Mesendoderm (in vitro differentiated cells): ENCODE measurements at regions not wholly inside any gene's neighbourhood (a gene's known extent, or its start where the extent isn't known, plus 50 kb on each side); places are given as distances from the start of the nearest gene placed in this dataset.

Source experiments
- DNase-seq: peaks from one replicate; pipeline ENCODE4 v3.0.0; 2013
- H2AK5ac ChIP-seq: 2 replicates; pipeline ENCODE4 v1.6.1; 2013; ENCODE audit warnings: low read length, inconsistent platforms
- H2BK120ac ChIP-seq: 2 replicates; pipeline ENCODE4 v1.6.1; 2013; ENCODE audit warnings: low read depth, mild to moderate bottlenecking, low read length, moderate library complexity, mixed read lengths
- H2BK15ac ChIP-seq: replicated peaks from 2 replicates; pipeline ENCODE4 v1.6.1; 2013; ENCODE audit warnings: low read depth, mild to moderate bottlenecking, moderate library complexity
- H2BK5ac ChIP-seq: 2 replicates; pipeline ENCODE4 v1.6.1; 2013; ENCODE audit warnings: low read length, inconsistent platforms
- H3K18ac ChIP-seq: 2 replicates; pipeline ENCODE4 v1.6.1; 2013; ENCODE audit warnings: mild to moderate bottlenecking, low read length, mixed read lengths
- H3K23ac ChIP-seq: one replicate; pipeline ENCODE4 v1.6.1; 2013; ENCODE audit warnings: low read length
- H3K27ac ChIP-seq: 2 replicates; pipeline ENCODE4 v1.5.1; 2013; ENCODE audit warnings: low read depth, mild to moderate bottlenecking, inconsistent platforms, low read length, moderate library complexity
- H3K27me3 ChIP-seq: 2 replicates; pipeline ENCODE4 v1.6.1; 2013; ENCODE audit warnings: low read length, control low read depth, mild to moderate bottlenecking, inconsistent platforms; ENCODE audit not compliant: insufficient read depth, poor library complexity
- H3K36me3 ChIP-seq: 2 replicates; pipeline ENCODE4 v1.6.1; 2013; ENCODE audit warnings: low read length, inconsistent platforms; ENCODE audit not compliant: control insufficient read depth, insufficient read depth
- H3K4ac ChIP-seq: one replicate; pipeline ENCODE4 v1.6.1; 2013; ENCODE audit warnings: low read depth, mild to moderate bottlenecking, low read length, moderate library complexity
- H3K4me1 ChIP-seq: 2 replicates; pipeline ENCODE4 v1.6.1; 2013; ENCODE audit warnings: low read depth, low read length, inconsistent platforms; ENCODE audit not compliant: control insufficient read depth
- H3K4me2 ChIP-seq: 2 replicates; pipeline ENCODE4 v1.6.1; 2013; ENCODE audit warnings: low read length
- H3K4me3 ChIP-seq: 2 replicates; pipeline ENCODE4 v1.5.1; 2013; ENCODE audit warnings: mild to moderate bottlenecking, low read length
- H3K56ac ChIP-seq: one replicate; pipeline ENCODE4 v1.6.1; 2013; ENCODE audit warnings: low read length
- H3K79me1 ChIP-seq: 2 replicates; pipeline ENCODE4 v1.6.1; 2013; ENCODE audit warnings: low read length, inconsistent platforms
- H3K79me2 ChIP-seq: 2 replicates; pipeline ENCODE4 v1.6.1; 2013; ENCODE audit warnings: mild to moderate bottlenecking, low read length; ENCODE audit not compliant: control insufficient read depth, insufficient read depth
- H3K9ac ChIP-seq: 2 replicates; pipeline ENCODE4 v1.6.1; 2013; ENCODE audit warnings: low read length, inconsistent platforms
- H4K5ac ChIP-seq: one replicate; pipeline ENCODE4 v1.6.1; 2013; ENCODE audit warnings: low read length
- H4K8ac ChIP-seq: one replicate; pipeline ENCODE4 v1.6.1; 2013; ENCODE audit warnings: low read depth, mild to moderate bottlenecking, control low read depth, low read length, moderate library complexity
- WGBS: extraction: QIAGEN DNeasy Blood & Tissue Kit; methylation state at CpG from one replicate; pipeline ENCODE4 v1.1.7; 2013; ENCODE audit warnings: low lambda C conversion rate, missing lambda C conversion rate; ENCODE audit not compliant: insufficient coverage; ENCODE audit errors: extremely low coverage; 5-methylcytosine and 5-hydroxymethylcytosine counted together

DNA sequence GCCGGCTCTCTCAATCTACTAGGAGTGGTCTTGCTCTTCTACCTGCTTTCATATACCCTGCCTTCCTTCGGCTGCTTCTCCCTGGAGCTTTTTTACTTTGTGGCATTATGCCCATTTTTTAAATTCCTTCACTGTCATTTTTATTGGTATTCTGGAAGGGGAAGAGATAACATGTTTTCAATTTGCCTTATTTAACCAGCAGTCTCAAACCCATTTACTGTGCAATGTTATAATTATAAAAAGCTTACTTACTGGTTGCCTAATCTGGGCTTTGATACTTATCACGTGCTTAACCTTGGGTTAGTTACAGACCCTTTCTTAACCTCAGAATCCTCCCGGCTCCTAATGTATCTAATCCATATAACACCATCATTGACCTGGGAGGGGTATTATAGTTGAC, 128.1 kb downstream of the SIPA1L2 start:
- Histone ChIP-seq H3K4me2 (no peak overlapping the region), H3K27me3 (no peaks in the 10 kb centered on the region), H3K4ac (no peak overlapping the region), H4K8ac (no peak overlapping the region), H2BK120ac (no peak overlapping the region), H3K79me1 (peaks cover 31% of the 10 kb centered on the region), H2BK15ac (no peak overlapping the region), H3K79me2 (peaks cover 50% of the 10 kb centered on the region), H3K23ac (no peak overlapping the region), H2BK5ac (no peak overlapping the region), H3K56ac (no peak overlapping the region), H3K4me1 (no peaks in the 10 kb centered on the region), H2AK5ac (no peak overlapping the region), H3K27ac (no peak overlapping the region), H3K4me3 (no peak overlapping the region), H3K18ac (no peak overlapping the region), H3K9ac (no peak overlapping the region), H4K5ac (no peak overlapping the region), H3K36me3 (no peaks in the 10 kb centered on the region)
- no peak for DNase-seq
- no CpG with 5 or more reads among the region's 4 CpGs for WGBS

DNA sequence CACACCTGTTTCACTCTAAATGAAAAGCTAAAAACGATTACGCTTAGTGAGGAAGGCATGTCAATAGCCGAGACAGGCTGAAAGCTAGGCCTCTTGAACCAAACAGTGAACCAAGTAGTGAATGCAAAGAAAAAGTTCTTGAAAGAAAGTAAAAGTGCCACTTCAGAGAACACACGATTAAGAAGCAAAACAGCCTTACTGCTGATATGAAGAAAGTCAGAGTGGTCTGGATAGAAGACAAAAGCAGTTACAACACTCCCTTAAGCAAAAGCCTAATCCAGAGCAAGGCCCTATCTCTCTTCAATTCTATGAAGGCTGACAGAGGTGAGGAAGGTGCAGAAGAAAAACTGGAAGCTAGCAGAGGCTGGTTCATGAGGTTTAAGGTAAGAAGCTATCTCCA, 130.7 kb downstream of the SIPA1L2 start:
- no CpG with 5 or more reads among the region's 4 CpGs for WGBS
- H3K4me1 ChIP-seq: no peaks in the 10 kb centered on the region
- no peak overlapping the region for H3K4ac ChIP-seq
- no peak overlapping the region for H3K4me2 ChIP-seq
- no peak overlapping the region for H3K27ac ChIP-seq
- peaks cover 34% of the 10 kb centered on the region for H3K79me2 ChIP-seq
- no peak overlapping the region for H2BK120ac ChIP-seq
- no peak for DNase-seq
- no peaks in the 10 kb centered on the region for H3K36me3 ChIP-seq
- H3K18ac ChIP-seq: no peak overlapping the region
- H2AK5ac ChIP-seq: no peak overlapping the region
- H3K23ac ChIP-seq: no peak overlapping the region
- H4K5ac ChIP-seq: no peak overlapping the region
- H4K8ac ChIP-seq: no peak overlapping the region
- H3K4me3 ChIP-seq: no peak overlapping the region
- H2BK5ac ChIP-seq: no peak overlapping the region
- H3K56ac ChIP-seq: no peak overlapping the region
- no peak overlapping the region for H3K9ac ChIP-seq
- H2BK15ac ChIP-seq: no peak overlapping the region
- no peaks in the 10 kb centered on the region for H3K27me3 ChIP-seq
- H3K79me1 ChIP-seq: peaks cover 24% of the 10 kb centered on the region

DNA sequence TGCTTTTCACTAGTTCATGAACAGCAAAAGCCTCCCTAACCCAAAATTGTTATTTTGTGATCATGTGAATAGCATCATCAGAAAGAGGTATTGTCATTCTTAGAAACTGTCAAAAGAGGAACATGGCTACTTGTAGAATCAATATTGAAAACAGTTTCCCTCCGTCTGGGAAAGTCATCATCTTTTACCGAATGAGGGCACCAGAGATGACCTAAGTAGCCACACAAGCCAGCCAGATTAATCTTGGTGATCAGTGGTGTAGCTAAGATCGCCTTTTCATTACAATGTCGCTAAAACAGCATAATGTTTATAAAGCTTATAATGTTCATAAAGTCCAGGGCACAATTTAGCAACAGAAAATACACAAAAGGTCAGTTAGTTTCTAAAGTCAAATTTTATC, 136.1 kb downstream of the SIPA1L2 start:
- H2BK5ac ChIP-seq: no peak overlapping the region
- H3K4ac ChIP-seq: no peak overlapping the region
- H3K79me2 ChIP-seq: peaks cover 8% of the 10 kb centered on the region
- H3K23ac ChIP-seq: no peak overlapping the region
- no peak overlapping the region for H3K9ac ChIP-seq
- H2AK5ac ChIP-seq: no peak overlapping the region
- no peak overlapping the region for H3K18ac ChIP-seq
- H4K5ac ChIP-seq: no peak overlapping the region
- no peak overlapping the region for H3K56ac ChIP-seq
- no peaks in the 10 kb centered on the region for H3K4me1 ChIP-seq
- no CpG with 5 or more reads among the region's 4 CpGs for WGBS
- H3K36me3 ChIP-seq: no peaks in the 10 kb centered on the region
- no peak overlapping the region for H3K4me3 ChIP-seq
- H3K79me1 ChIP-seq: peaks cover 18% of the 10 kb centered on the region
- H2BK15ac ChIP-seq: no peak overlapping the region
- H4K8ac ChIP-seq: no peak overlapping the region
- H3K27ac ChIP-seq: no peak overlapping the region
- no peak for DNase-seq
- no peaks in the 10 kb centered on the region for H3K27me3 ChIP-seq
- no peak overlapping the region for H3K4me2 ChIP-seq
- H2BK120ac ChIP-seq: no peak overlapping the region

DNA sequence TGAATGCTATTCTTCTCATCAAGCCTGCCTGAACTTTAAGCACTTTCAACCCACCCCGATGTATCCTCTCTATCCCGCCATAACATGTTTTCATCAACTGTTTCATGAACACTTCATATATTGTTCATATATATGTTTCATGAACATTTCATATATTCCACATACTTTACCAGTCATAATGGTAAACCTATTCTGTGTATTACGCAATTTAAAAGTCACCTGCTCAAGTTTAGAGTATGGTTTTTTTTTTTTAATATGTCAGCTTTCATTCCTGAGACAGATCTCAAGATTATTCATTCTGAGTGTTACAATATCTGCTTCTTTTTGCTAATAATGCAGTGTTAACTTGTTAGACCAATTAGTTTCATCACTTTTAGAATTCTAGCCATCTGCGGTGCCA, 140.7 kb downstream of the SIPA1L2 start:
- Histone ChIP-seq H2AK5ac (no peak overlapping the region), H3K27ac (no peak overlapping the region), H2BK15ac (no peak overlapping the region), H4K8ac (no peak overlapping the region), H4K5ac (no peak overlapping the region), H3K79me2 (no peaks in the 10 kb centered on the region), H3K4me1 (no peaks in the 10 kb centered on the region), H3K4me2 (no peak overlapping the region), H3K4me3 (no peak overlapping the region), H3K36me3 (no peaks in the 10 kb centered on the region), H3K23ac (no peak overlapping the region), H3K27me3 (no peaks in the 10 kb centered on the region), H3K56ac (no peak overlapping the region), H3K4ac (no peak overlapping the region), H2BK5ac (no peak overlapping the region), H3K9ac (no peak overlapping the region), H2BK120ac (no peak overlapping the region), H3K79me1 (peaks cover 7% of the 10 kb centered on the region), H3K18ac (no peak overlapping the region)
- no peak for DNase-seq
- no CpG with 5 or more reads among the region's 4 CpGs for WGBS

DNA sequence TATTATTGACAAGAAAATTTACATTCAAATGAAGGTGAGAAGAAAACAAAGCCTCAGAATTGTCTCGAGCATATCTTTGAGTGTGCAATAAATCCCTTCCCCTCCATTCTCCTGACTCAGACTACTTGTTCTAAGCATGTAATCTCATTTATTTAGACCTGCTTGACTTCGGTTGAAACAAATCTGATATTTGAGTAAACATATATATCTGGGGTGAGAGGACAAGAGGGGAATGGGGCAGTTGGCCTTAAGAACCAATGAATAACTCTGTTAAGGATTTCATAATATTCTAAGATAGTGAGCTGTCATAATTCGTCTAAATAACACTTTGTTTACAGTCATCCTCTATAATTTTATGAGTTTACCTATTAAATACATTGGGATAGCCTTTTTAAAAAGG, 142.7 kb downstream of the SIPA1L2 start:
- Histone ChIP-seq H3K23ac (no peak overlapping the region), H3K79me1 (peaks cover 7% of the 10 kb centered on the region), H2BK120ac (no peak overlapping the region), H3K27me3 (no peaks in the 10 kb centered on the region), H3K4me2 (no peak overlapping the region), H3K18ac (no peak overlapping the region), H2BK5ac (no peak overlapping the region), H3K36me3 (no peaks in the 10 kb centered on the region), H4K8ac (no peak overlapping the region), H3K4me3 (no peak overlapping the region), H3K9ac (no peak overlapping the region), H4K5ac (no peak overlapping the region), H3K79me2 (no peaks in the 10 kb centered on the region), H3K4me1 (no peaks in the 10 kb centered on the region), H2BK15ac (no peak overlapping the region), H2AK5ac (no peak overlapping the region), H3K56ac (no peak overlapping the region), H3K4ac (no peak overlapping the region), H3K27ac (no peak overlapping the region)
- WGBS: no CpG with 5 or more reads among the region's 3 CpGs
- no peak for DNase-seq

DNA sequence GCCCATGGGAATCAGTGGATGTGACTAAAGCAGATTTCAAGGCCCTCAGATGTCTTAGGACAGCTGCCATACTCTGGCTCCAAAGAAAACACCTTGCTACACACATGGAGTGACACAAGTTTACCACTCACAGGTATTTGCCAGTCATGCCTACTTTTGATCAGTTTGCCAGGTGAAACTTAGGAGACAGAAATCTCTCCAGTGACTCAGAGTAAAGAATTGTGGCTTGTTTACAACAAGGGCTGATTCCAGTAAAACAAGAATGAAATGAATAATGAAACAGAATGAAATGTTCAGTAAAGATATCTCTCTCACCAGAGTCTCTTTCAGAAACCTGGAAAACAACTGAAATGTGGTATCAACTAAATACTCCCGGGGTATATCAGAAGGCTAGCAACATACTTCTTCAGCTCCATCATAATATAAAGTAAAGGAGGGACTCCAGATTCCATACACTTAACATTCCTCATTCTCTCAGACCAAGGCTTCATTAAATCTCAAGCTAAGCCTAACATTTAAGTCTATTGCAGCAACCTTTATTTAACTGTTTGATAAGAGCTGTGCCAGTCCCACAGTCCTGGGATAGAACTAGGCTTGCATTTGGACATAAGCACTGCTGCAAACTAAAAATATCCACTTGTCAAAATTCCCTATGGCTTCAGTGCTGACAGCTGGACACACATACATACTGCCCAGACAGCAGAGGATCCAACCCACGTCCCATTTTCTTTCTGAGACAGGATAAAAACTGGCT, 143.3 kb downstream of the SIPA1L2 start:
- WGBS: no CpG with 5 or more reads among the region's 2 CpGs
- H3K79me1 ChIP-seq: peaks cover 7% of the 10 kb centered on the region

More for the DNA sequence above, 143.3 kb downstream of the SIPA1L2 start:
- Histone ChIP-seq H3K4me1 (no peaks in the 10 kb centered on the region), H3K23ac (no peak overlapping the region), H3K56ac (no peak overlapping the region), H3K4me2 (no peak overlapping the region), H3K27ac (no peak overlapping the region), H2BK5ac (no peak overlapping the region), H3K36me3 (no peaks in the 10 kb centered on the region), H3K79me2 (no peaks in the 10 kb centered on the region), H3K4me3 (no peak overlapping the region), H2BK15ac (no peak overlapping the region), H3K18ac (no peak overlapping the region), H4K5ac (no peak overlapping the region), H4K8ac (no peak overlapping the region), H3K4ac (no peak overlapping the region), H2AK5ac (no peak overlapping the region), H2BK120ac (no peak overlapping the region), H3K9ac (no peak overlapping the region), H3K27me3 (no peaks in the 10 kb centered on the region)
- DNase-seq: no peak
